Heart left ventricle (tissue), 16 donors: ENCODE measurements at regions not wholly inside any gene's neighbourhood (a gene's known extent, or its start where the extent isn't known, plus 50 kb on each side); places are given as distances from the start of the nearest gene placed in this dataset.

Experiments used
- ATAC-seq, 4 donors: fragments of 200-7000 bp; cut with Tn5 transposase; one replicate each; pipeline ENCODE4 v1.9.1; 2020 to 2022; ENCODE audit warnings: moderate library complexity in 4 of 4, mild to moderate bottlenecking in 3 of 4, moderate number of reproducible peaks in 1 of 4
- DNase-seq, 5 donors: peaks; one replicate each; pipeline ENCODE4 v3.0.0-alpha.2; 2020
- H3K27ac ChIP-seq, 12 donors: fragments of 200-600 bp; sonication (generic) in 4 of 12; one replicate each; pipeline versions ENCODE4 v1.5.0 to v1.8.0; 2016 to 2022; ENCODE audit warnings: mild to moderate bottlenecking in 2 of 12
- H3K27me3 ChIP-seq, 9 donors: fragments of 200-600 bp; sonication (generic) in 2 of 9; one replicate each; pipeline versions ENCODE4 v1.5.1 to v1.8.0; 2016 to 2022; ENCODE audit warnings: mild to moderate bottlenecking in 3 of 9
- H3K36me3 ChIP-seq, 9 donors: fragments of 200-600 bp; sonication (generic) in 2 of 9; one replicate each; pipeline versions ENCODE4 v1.5.0 to v1.8.0; 2018 to 2022; ENCODE audit warnings: mild to moderate bottlenecking in 2 of 9
- H3K4me1 ChIP-seq, 12 donors: fragments of 200-600 bp; sonication (generic) in 4 of 12; one replicate each; pipeline versions ENCODE4 v1.5.0 to v1.8.0; 2016 to 2022; ENCODE audit warnings: mild to moderate bottlenecking in 3 of 12
- H3K4me3 ChIP-seq, 12 donors: fragments of 200-600 bp; sonication (generic) in 4 of 12; one replicate each; pipeline versions ENCODE4 v1.5.0 to v1.8.0; 2017 to 2022; ENCODE audit warnings: mild to moderate bottlenecking in 9 of 12, moderate library complexity in 4 of 12
- H3K9me3 ChIP-seq, 12 donors: fragments of 200-600 bp; sonication (generic) in 4 of 12; one replicate each; pipeline versions ENCODE4 v1.5.0 to v1.8.0; 2016 to 2022; ENCODE audit warnings: mild to moderate bottlenecking in 1 of 12
- CTCF ChIP-seq, 12 donors: fragments of 200-600 bp; sonication (generic) in 4 of 12; IDR thresholded peaks; one replicate each; pipeline versions ENCODE4 v1.5.0 to v1.8.0; 2018 to 2022; ENCODE audit warnings: antibody characterized with exemption in 12 of 12, mild to moderate bottlenecking in 5 of 12
- POLR2A ChIP-seq, 2 donors: fragments of 450-650 bp; IDR thresholded peaks; one replicate each; pipeline ENCODE4 v1.6.1; 2017; ENCODE audit warnings: antibody characterized with exemption in 2 of 2, mild to moderate bottlenecking in 2 of 2, moderate library complexity in 2 of 2
- WGBS, 4 donors: extraction: QIAGEN DNeasy Blood & Tissue Kit in 2 of 4; methylation state at CpG; one replicate each; pipeline versions ENCODE4 v1.1.5 to v1.1.7; 2013 to 2018; 5-methylcytosine and 5-hydroxymethylcytosine counted together
- intact Hi-C, 10 donors: fragments of 100-400 bp; cut with DNase I; formaldehyde crosslinking; loops; one replicate each; pipeline versions ENCODE4 v1.11.1 to v1.14.2; 2022
- donor health status: ischemic (EF 13 %, LVEDD 7.1; RV severe dilation, severe dysfunction).
- donor health status: healthy with polysubstance abuse.
- donor health status: DM: no; HTN: yes; CAD: no.
- donor health status: DM: no; HTN: no; CAD: no.
- donor health status: ischemic (EF 25% LVEDD 6.9; RV normal size, moderate dysfunction).
- donor health status: ischemic (EF 25% LVEDD 5.7; RV mildly dilated, moderate dysfunction).
- donor health status: healthy.
- donor health status: DM: yes; HTN: yes; CAD: no.
- donor health status: ischemic (EF 35%, LVEDD 5.7; RV mildly dilated, moderate dysfunction).
- donor health status: nonischemic (EF 11% LVEDD 7.7; RV severe dilation, severe dysfunction).
- donor health status: DM: yes; HTN: yes; CAD: no.
- donor health status: PGD.
- donor health status: ischemic (EF 29% LVEDD 5.4; RV normal size, mild dysfunction).
- donor health status: nonischemic (EF 23%, LVEDD 6.1; RV moderate dilation, normal function).

- Histone ChIP-seq H3K9me3 (no peaks in the 10 kb centered on the region), H3K27ac (no peak overlapping the region), H3K4me1 (no peaks in the 10 kb centered on the region), H3K27me3 (peaks cover 0 to 23% (median 0%) of the 10 kb centered on the region in 9 donors), H3K4me3 (no peak overlapping the region), H3K36me3 (no peaks in the 10 kb centered on the region)
- no peak for ATAC-seq
- intact Hi-C loops: no loop called here
- no peak for DNase-seq
- TF ChIP-seq CTCF (IDR thresholded peaks at IDR 0.05) (no peak), POLR2A (IDR thresholded peaks at IDR 0.05) (no peak)
- 37 to 47% (median 40%) methylated on average over 11 of the region's 11 CpGs for WGBS, 4 donors
These were observed 50.5 kb upstream of the ST8SIA3 start for GRCh38 chr18:57301573-57302559.
